GM18951 (cell line): ENCODE measurements at regions not wholly inside any gene's neighbourhood (a gene's known extent, or its start where the extent isn't known, plus 50 kb on each side); places are given as distances from the start of the nearest gene placed in this dataset.

ENCODE experiments used
- POLR2A ChIP-seq: IDR thresholded peaks from 4 replicates; pipeline ENCODE4 v1.6.1; 2011; ENCODE audit warnings: mild to moderate bottlenecking; ENCODE audit not compliant: insufficient read length, insufficient read depth; ENCODE audit errors: extremely low read depth
- in situ Hi-C: fragments of 300-500 bp; cut with MboI; formaldehyde crosslinking; loops from one replicate; pipeline ENCODE4 v1.12.0; 2022; ENCODE audit warnings: low sequenced_read_pairs, mixed read lengths, inconsistent platforms; ENCODE audit not compliant: unreplicated experiment

DNA sequence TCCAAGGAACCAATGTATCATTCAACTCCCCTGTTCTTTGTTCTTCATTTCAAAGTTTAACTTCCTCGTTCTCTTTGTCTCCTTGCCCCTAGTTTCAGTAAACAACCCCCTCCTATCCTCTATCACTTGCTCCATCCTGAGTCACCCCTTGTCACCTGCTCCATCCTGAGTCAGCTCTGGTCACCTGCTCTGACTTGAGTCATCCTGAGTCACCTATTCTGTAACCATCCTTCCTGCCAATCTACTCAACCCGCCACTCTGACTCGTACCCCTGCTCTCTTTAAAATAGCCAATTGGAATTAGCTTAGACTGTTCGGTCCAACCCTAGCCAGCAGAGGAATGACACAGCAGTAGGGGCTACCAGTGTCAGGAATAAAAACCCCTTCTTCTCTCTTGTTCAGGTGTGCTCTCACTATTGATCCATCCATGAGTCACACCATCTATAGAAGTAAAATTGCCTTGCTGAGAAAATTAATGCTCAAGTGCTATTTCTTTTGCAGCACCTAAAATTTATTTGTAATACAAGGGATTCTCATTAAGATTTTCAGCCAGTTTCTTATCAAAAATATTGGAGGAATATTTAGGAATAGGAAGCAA, 326.8 kb downstream of the AKAIN1 start:
- in situ Hi-C loops: no loop called here
- no peak for TF ChIP-seq POLR2A

DNA sequence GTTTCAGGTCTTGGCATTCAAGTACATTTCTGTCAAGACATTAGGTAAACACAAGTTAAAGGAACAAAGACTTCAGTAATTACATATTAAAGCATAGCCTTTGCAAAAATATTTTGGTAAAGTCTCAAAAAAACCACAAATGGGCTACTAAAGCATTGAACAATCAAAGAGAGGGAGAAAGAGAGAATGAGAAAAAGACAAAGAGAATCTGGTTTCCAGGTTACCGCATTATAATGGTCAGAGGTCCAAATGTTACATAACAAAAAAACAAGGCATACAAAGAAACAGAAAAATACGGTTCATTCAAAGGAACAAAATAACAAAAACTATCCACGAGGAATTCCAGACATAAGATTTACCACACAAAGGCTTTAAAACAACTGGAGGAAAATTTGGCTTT, 327.9 kb downstream of the AKAIN1 start:
- in situ Hi-C loops: no loop called here

DNA sequence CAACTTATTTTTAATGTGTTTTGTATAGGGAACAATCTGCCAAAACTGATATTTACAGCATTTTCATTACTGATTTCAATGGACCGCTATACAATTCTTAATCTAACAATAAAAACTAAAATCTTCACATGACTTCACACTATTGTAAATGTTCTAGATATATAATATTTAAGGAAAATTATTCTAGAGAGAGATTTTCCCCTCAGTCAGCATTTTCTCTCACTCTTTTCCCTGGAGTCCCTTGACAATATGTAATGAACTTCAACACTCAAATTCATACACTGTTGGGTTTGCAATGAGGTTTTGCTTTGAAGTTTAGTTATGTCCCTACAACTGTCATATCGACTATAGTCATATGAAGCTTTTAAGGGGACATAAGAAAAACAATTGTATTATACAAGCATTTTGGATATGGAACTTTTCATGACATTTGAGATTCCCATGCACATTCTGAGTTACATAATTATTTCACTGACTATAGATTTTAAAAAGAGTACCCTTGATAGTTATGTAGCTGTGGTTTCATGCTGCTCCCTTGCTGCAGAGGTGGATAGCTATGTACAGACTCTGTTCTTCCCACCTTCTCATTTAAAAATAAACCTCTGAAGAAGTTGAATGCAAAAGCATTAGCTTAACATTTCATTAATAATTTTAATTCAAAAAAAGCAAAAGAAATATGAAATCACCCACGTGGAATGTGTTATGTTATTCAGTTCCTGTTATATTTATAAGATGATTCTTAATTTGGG, 338.5 kb downstream of the AKAIN1 start:
- in situ Hi-C loops: no loop called here

More for the DNA sequence above, 327.9 kb downstream of the AKAIN1 start:
- TF ChIP-seq POLR2A: no peak

GRCh38 chr18:4854671-4855070, 342.4 kb downstream of the AKAIN1 start:
- in situ Hi-C loops: no loop called here
- no peak for TF ChIP-seq POLR2A

More for the DNA sequence above, 338.5 kb downstream of the AKAIN1 start:
- TF ChIP-seq POLR2A: no peak

GRCh38 chr18:4851301-4851976, 345.6 kb downstream of the AKAIN1 start:
- no peak for TF ChIP-seq POLR2A
- in situ Hi-C loops: no loop called here

DNA sequence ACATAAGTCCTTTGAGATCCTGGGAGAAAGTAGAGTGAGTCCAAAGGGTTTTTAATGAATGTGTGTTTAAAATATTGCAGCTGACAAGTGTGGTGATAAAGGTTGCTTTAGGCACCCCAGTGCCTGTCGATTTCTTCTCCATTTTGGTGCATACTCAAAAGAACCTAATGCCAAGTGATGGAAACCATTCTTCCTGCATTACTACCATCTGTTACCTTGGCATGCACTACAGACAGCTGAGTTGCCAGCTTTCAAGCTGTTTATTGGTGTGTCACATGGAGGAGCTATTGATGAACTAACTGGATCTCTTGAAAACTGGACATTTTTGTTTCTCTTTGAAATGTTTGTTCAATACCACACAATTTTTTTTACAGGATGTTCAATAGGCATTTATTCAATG, 350.0 kb downstream of the AKAIN1 start:
- no peak for TF ChIP-seq POLR2A
- in situ Hi-C loops: no loop called here

- TF ChIP-seq POLR2A: no peak
- in situ Hi-C loops: no loop called here
These were observed 352.7 kb downstream of the AKAIN1 start for GRCh38 chr18:4844320-4844719.

DNA sequence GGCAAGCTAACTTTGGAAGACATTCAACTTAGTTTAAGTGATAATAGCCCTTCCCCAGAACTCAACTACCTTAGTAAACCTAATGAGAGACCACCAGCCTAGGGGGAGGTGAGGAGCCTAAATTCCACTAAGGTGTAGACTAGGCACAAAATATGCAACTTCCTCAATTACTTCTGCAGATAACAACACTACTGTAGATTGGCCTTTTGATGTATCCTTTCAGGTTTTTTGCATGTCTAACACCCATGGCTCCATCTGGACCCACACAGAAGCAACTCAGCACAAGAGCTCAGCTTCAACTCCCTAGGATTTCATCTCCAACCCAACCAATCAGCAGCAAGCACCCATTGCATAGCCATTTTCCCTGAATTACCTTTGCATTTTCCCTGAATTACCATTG, 353.3 kb downstream of the AKAIN1 start:
- in situ Hi-C loops: no loop called here
- TF ChIP-seq POLR2A: no peak

DNA sequence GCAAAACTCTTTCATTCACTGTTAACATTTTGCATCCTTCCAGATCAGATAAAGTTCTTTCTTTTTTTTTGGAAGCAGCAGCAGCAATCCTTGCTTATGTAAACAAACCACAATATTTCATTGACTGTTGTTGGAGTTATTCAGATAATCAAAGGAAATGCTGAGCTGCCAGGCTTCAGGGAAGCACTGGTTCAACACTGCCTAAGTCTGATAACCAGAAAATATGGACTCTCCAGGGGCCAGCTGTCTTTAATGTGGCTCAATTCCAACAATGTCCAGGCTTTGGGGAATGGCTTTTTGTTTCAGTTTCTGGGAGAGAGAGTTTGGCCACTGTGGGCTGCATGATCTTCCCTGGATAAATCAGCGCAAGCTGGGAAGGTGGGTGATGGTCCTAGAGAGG, 354.3 kb downstream of the AKAIN1 start:
- in situ Hi-C loops: no loop called here

DNA sequence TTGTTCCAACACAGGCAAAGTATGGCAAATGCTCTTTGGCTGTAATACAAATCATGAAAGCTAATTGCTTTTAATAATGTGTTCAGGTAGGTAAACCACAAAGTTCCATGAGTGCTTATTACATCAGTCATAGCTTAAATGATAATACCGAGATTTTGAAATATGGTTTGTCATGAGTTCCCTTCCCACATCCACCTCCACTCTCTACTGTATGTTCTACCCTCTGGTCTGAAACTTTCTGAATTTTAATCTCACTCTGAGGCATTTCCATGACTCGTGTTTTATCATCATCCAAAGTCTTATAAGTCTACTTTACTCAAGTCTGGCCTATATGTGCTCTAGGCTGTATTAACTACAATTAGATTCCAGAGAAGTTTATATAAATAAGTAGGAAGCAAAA, 354.8 kb downstream of the AKAIN1 start:
- TF ChIP-seq POLR2A: no peak
- in situ Hi-C loops: no loop called here

More for the DNA sequence above, 354.3 kb downstream of the AKAIN1 start:
- TF ChIP-seq POLR2A: no peak

GRCh38 chr18:4839639-4840038, 357.4 kb downstream of the AKAIN1 start:
- in situ Hi-C loops: no loop called here
- TF ChIP-seq POLR2A: no peak

GRCh38 chr18:4836141-4836540, 360.9 kb downstream of the AKAIN1 start:
- TF ChIP-seq POLR2A: no peak
- in situ Hi-C loops: no loop called here

- in situ Hi-C loops: no loop called here
- TF ChIP-seq POLR2A: no peak
These were observed 365.2 kb downstream of the AKAIN1 start for GRCh38 chr18:4831791-4832375.
